SH-SY5Y (cell line): ENCODE measurements at regions not wholly inside any gene's neighbourhood (a gene's known extent, or its start where the extent isn't known, plus 50 kb on each side); places are given as distances from the start of the nearest gene placed in this dataset.

Experiments
- GATA2 ChIP-seq: IDR thresholded peaks from 2 replicates; pipeline ENCODE4 v1.6.1; 2011; ENCODE audit warnings: mild to moderate bottlenecking, low read depth, low read length
- GATA3 ChIP-seq: IDR thresholded peaks from 2 replicates; pipeline ENCODE4 v1.6.1; 2011; ENCODE audit warnings: low read depth, mild to moderate bottlenecking, low read length, moderate library complexity

DNA sequence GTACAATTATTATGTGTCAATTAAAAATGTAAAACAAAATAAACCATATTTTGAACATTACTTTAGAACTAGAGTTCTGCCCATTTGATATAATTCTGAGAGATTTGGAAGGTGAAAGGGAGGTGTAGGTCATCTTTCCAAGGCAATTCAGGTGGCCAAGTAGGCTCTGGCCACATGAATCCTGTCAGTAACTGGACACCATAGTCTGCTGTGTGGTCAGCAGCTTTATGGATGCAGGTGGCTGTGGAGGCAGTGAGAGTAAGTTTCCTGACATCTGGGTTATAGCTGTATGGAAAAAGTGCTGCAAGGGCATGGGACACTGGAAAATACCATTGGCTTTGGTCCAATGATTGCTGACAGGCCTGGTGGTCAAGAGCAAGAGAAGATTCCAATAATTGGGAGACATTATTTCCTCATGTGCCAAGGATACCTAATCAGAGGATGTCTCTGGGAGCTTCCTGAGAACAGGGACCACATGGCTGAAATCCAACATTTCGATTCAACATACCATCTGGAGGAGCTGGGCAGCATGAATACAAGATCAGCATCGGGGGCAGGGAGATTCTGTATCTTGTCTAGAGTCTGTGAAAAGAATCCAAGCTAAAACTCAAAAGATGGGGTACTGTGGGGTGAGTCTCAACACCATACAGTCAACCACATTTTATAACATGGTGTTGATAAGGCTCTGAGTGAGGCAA lies 523.1 kb downstream of the MID1IP1 start:
- TF ChIP-seq GATA2 (no peak), GATA3 (no peak)
